Panc1 (cell line): ENCODE measurements at regions not wholly inside any gene's neighbourhood (a gene's known extent, or its start where the extent isn't known, plus 50 kb on each side); places are given as distances from the start of the nearest gene placed in this dataset.

Source experiments
- ATAC-seq: fragments of 200-7000 bp; cut with Tn5 transposase; 2 replicates; pipeline ENCODE4 v1.9.1; 2020; ENCODE audit warnings: mild to moderate bottlenecking, moderate library complexity
- BruUV-seq: library from RNA; stranded (reverse); fragments of 400-500 nt; replicated peaks from 2 replicates; lab custom pipeline; 2021; lab: Mats Ljungman, UMichigan
- CTCF ChIA-PET: fragments of 300-600 bp; sonication (Branson Sonifier 250); formaldehyde crosslinking; loops from one replicate; lab custom pipeline; 2022; ENCODE audit warnings: antibody characterized with exemption; lab: Charles Lee
- POLR2A ChIA-PET: fragments of 300-600 bp; sonication (Branson Sonifier 250); formaldehyde crosslinking; loops from one replicate; lab custom pipeline; 2022; ENCODE audit warnings: antibody characterized with exemption; lab: Charles Lee
- DNase-seq: peaks from one replicate; pipeline ENCODE4 v3.0.0-alpha.2; 2010; ENCODE audit warnings: low read depth, low spot score
- H3K27ac ChIP-seq: 2 replicates; pipeline ENCODE4 v1.5.1; 2011; ENCODE audit warnings: mild to moderate bottlenecking, low read length, inconsistent platforms
- H3K27me3 ChIP-seq: fragments of 200-500 bp; sonication (Bioruptor generic); 2 replicates; pipeline ENCODE4 v1.6.0; 2014; ENCODE audit warnings: low read length, inconsistent platforms; ENCODE audit not compliant: control insufficient read depth, insufficient read depth
- H3K36me3 ChIP-seq: fragments of 200-500 bp; sonication (Bioruptor generic); 2 replicates; pipeline ENCODE4 v1.5.1; 2014; ENCODE audit warnings: inconsistent platforms, mild to moderate bottlenecking, low read length, moderate library complexity; ENCODE audit not compliant: control insufficient read depth, insufficient read depth
- H3K4me1 ChIP-seq: 2 replicates; pipeline ENCODE4 v1.5.1; 2011; ENCODE audit warnings: inconsistent platforms, mild to moderate bottlenecking, low read length, moderate library complexity; ENCODE audit not compliant: control insufficient read depth, insufficient read depth
- H3K4me3 ChIP-seq, 2 experiments: 2 replicates each; pipeline ENCODE4 v1.5.1; 2011 to 2012; ENCODE audit warnings: low read depth in 2 of 2, low read length in 2 of 2, mild to moderate bottlenecking in 2 of 2, inconsistent platforms in 1 of 2, moderate library complexity in 1 of 2
- H3K9me3 ChIP-seq: fragments of 200-500 bp; sonication (Bioruptor generic); 2 replicates; pipeline ENCODE4 v1.5.1; 2014; ENCODE audit warnings: low read depth, mild to moderate bottlenecking, inconsistent platforms, low read length, moderate library complexity; ENCODE audit not compliant: control insufficient read depth, insufficient read depth
- POLR2AphosphoS5 ChIP-seq: IDR thresholded peaks from 2 replicates; pipeline ENCODE4 v1.6.1; 2012; ENCODE audit warnings: mild to moderate bottlenecking, low read depth, low read length, moderate library complexity
- SIN3A ChIP-seq: IDR thresholded peaks from 2 replicates; pipeline ENCODE4 v1.6.1; 2012; ENCODE audit warnings: low read depth, mild to moderate bottlenecking, low read length, moderate library complexity, borderline replicate concordance; ENCODE audit not compliant: insufficient read depth
- TCF7L2 ChIP-seq: IDR thresholded peaks from 2 replicates; pipeline ENCODE4 v1.6.1; 2011; ENCODE audit warnings: mild to moderate bottlenecking, low read depth, low read length, inconsistent platforms
- in situ Hi-C: cut with HindIII; loops from 2 replicates; pipeline ENCODE4 v1.10.0; 2016; ENCODE audit warnings: low sequenced_read_pairs, low pct_unique_long_range_greater_than_20kb
- intact Hi-C: fragments of 100-400 bp; cut with micrococcal nuclease; formaldehyde crosslinking; loops from one replicate; pipeline ENCODE4 v1.10.0; 2022; ENCODE audit not compliant: unreplicated experiment
- TF ChIP-seq, protein P1 (sequence below): fragments of 450-650 bp; IDR thresholded peaks from 2 replicates; pipeline ENCODE4 v1.5.1; 2017; ENCODE audit warnings: mild to moderate bottlenecking
- TF ChIP-seq, protein P2 (sequence below), 2 experiments: IDR thresholded peaks; 2 replicates each; pipeline ENCODE4 v1.6.1; 2011 to 2012; ENCODE audit warnings: low read depth in 2 of 2, control low read depth in 1 of 2, low read length in 1 of 2, mild to moderate bottlenecking in 1 of 2, moderate library complexity in 1 of 2; ENCODE audit not compliant: insufficient read depth in 1 of 2

DNA sequence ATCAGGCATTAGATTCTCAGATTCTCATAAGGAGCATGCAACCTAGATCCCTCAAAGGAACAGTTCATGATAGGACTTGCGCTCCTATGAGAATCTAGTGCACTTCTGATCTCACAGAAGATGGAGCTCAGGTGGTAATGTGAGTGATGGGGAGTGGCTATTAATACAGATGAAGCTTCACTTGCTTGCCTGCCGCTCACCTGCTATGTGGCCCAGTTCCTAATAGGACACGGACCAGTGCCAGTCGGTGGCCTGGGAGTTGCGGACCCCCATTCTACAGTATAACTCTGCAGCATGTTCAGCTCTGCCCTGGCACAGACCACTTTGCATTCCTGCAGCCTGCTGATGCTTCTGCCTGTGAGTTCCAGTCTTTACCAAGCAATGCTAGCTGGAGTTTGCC is 581.3 kb upstream of the KLF4 start:
- BruUV-seq = no TSS peak
- ATAC-seq (no peak), DNase-seq (no peak)
- H3K4me3 ChIP-seq = no peak overlapping the region
- CTCF ChIA-PET = no interaction called here
- in situ Hi-C loops (no loop called here), intact Hi-C loops (no loop called here)
- POLR2A ChIA-PET = no interaction called here
- H3K9me3 ChIP-seq = no peaks in the 10 kb centered on the region
- no peaks in the 10 kb centered on the region for H3K27me3 ChIP-seq
- H3K36me3 ChIP-seq = no peaks in the 10 kb centered on the region
- no peak overlapping the region for H3K27ac ChIP-seq
- no peaks in the 10 kb centered on the region for H3K4me1 ChIP-seq
- TF ChIP-seq, protein P1, sequence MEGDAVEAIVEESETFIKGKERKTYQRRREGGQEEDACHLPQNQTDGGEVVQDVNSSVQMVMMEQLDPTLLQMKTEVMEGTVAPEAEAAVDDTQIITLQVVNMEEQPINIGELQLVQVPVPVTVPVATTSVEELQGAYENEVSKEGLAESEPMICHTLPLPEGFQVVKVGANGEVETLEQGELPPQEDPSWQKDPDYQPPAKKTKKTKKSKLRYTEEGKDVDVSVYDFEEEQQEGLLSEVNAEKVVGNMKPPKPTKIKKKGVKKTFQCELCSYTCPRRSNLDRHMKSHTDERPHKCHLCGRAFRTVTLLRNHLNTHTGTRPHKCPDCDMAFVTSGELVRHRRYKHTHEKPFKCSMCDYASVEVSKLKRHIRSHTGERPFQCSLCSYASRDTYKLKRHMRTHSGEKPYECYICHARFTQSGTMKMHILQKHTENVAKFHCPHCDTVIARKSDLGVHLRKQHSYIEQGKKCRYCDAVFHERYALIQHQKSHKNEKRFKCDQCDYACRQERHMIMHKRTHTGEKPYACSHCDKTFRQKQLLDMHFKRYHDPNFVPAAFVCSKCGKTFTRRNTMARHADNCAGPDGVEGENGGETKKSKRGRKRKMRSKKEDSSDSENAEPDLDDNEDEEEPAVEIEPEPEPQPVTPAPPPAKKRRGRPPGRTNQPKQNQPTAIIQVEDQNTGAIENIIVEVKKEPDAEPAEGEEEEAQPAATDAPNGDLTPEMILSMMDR = no peak
- TF ChIP-seq POLR2AphosphoS5 = no peak
- TF ChIP-seq, protein P2, sequence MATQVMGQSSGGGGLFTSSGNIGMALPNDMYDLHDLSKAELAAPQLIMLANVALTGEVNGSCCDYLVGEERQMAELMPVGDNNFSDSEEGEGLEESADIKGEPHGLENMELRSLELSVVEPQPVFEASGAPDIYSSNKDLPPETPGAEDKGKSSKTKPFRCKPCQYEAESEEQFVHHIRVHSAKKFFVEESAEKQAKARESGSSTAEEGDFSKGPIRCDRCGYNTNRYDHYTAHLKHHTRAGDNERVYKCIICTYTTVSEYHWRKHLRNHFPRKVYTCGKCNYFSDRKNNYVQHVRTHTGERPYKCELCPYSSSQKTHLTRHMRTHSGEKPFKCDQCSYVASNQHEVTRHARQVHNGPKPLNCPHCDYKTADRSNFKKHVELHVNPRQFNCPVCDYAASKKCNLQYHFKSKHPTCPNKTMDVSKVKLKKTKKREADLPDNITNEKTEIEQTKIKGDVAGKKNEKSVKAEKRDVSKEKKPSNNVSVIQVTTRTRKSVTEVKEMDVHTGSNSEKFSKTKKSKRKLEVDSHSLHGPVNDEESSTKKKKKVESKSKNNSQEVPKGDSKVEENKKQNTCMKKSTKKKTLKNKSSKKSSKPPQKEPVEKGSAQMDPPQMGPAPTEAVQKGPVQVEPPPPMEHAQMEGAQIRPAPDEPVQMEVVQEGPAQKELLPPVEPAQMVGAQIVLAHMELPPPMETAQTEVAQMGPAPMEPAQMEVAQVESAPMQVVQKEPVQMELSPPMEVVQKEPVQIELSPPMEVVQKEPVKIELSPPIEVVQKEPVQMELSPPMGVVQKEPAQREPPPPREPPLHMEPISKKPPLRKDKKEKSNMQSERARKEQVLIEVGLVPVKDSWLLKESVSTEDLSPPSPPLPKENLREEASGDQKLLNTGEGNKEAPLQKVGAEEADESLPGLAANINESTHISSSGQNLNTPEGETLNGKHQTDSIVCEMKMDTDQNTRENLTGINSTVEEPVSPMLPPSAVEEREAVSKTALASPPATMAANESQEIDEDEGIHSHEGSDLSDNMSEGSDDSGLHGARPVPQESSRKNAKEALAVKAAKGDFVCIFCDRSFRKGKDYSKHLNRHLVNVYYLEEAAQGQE (IDR thresholded peaks at IDR 0.05; ENCODE audit: insufficient read depth in 1 of 2, low read depth in 2 of 2, low read length in 1 of 2) = no peak
- TF ChIP-seq TCF7L2 = no peak
- TF ChIP-seq SIN3A = no peak

DNA sequence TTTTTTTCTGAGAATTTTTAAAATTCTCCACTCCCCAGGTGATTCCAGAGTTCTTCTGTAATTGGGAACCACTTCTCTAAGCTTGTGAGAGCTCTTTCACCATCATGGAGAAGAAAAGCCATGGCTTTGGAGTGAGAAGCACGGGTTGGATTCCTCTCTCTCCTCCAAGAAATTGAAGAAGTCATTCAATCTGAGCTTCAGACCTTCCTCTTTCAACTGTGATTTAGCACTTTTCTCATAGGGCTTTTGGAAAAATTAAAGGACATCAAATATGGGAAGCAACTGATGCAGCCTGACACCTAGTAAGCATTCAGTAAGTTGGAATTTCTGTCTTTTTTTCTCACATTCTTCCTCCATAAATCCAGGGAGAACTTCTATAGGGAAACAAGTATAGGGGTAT is 580.4 kb upstream of the KLF4 start:
- Histone ChIP-seq H3K36me3 (no peaks in the 10 kb centered on the region), H3K4me1 (no peaks in the 10 kb centered on the region), H3K9me3 (no peaks in the 10 kb centered on the region), H3K27ac (no peak overlapping the region), H3K27me3 (no peaks in the 10 kb centered on the region), H3K4me3 (no peak overlapping the region)
- in situ Hi-C loops (no loop called here), intact Hi-C loops (no loop called here)
- TF ChIP-seq SIN3A (no peak), TCF7L2 (no peak), POLR2AphosphoS5 (no peak)
- TF ChIP-seq, protein P1 = no peak
- TF ChIP-seq, protein P2 (IDR thresholded peaks at IDR 0.05; ENCODE audit: insufficient read depth in 1 of 2, low read depth in 2 of 2, low read length in 1 of 2) = no peak
- ATAC-seq (no peak), DNase-seq (no peak)
- no TSS peak for BruUV-seq
- POLR2A ChIA-PET = no interaction called here
- CTCF ChIA-PET = no interaction called here
